ENCODE measurements at regions not wholly inside any gene's neighbourhood (a gene's known extent, or its start where the extent isn't known, plus 50 kb on each side); places are given as distances from the start of the nearest gene placed in this dataset.

- Histone ChIP-seq H3K4me3 (ENCODE audit: low read length) (no peak overlapping the region), H3F3A (ENCODE audit: control insufficient read depth, insufficient read depth) (no peaks in the 10 kb centered on the region), H3K79me2 (ENCODE audit: control insufficient read depth, low read length) (no peaks in the 10 kb centered on the region), H3K4me2 (ENCODE audit: low read length) (no peak overlapping the region), H3K27ac (ENCODE audit: low read depth, low read length) (no peak overlapping the region), H3K9me2 (replicated peaks; ENCODE audit: control insufficient read depth, low read length) (no peaks in the 10 kb centered on the region), H3K27me3 (ENCODE audit: control insufficient read depth, low read length) (no peaks in the 10 kb centered on the region), H3K4me1 (ENCODE audit: control insufficient read depth, low read length) (no peaks in the 10 kb centered on the region), H3K36me3 (ENCODE audit: control insufficient read depth, low read length) (no peaks in the 10 kb centered on the region), H4K20me1 (ENCODE audit: control insufficient read depth, insufficient read depth, low read depth, low read length) (no peaks in the 10 kb centered on the region), H3K9me3 (ENCODE audit: control insufficient read depth, insufficient read depth, low read length) (no peaks in the 10 kb centered on the region; the same call in 1 of the 2 replicates)
- TF ChIP-seq EZH2phosphoT487 (IDR thresholded peaks at IDR 0.05; ENCODE audit: borderline replicate concordance, low read length) (no peak), CTCF (IDR thresholded peaks at IDR 0.05; ENCODE audit: low read depth, low read length, poor library complexity, severe bottlenecking) (no peak)
Measured at GRCh38 chr16:35485915-35486314, 2026.5 kb downstream of the TP53TG3F start.

DNA sequence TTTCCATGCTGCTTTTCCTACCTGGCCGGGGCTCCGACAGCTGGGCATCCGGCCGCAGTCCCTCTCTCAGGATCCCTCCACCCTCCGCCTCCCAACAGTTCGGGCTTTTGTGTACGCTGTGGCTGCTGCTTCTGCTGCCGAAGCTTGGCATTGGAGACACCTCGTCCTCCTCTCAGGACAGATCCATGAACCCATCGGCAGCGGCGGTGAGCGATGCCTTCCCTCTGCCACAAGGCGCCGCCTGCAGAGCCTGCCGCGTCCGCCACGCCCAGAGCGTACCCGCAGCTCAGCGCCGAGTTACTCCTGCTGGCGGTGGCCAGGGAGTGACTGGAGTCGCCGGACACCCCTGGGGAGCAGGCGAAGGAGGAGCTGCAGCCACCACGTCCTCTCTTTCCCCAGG is 2032.8 kb downstream of the TP53TG3F start:
- Histone ChIP-seq H3F3A (ENCODE audit: control insufficient read depth, insufficient read depth) (no peaks in the 10 kb centered on the region), H3K27me3 (ENCODE audit: control insufficient read depth, low read length) (no peaks in the 10 kb centered on the region), H3K36me3 (ENCODE audit: control insufficient read depth, low read length) (no peaks in the 10 kb centered on the region), H3K4me2 (ENCODE audit: low read length) (no peak overlapping the region), H3K27ac (ENCODE audit: low read depth, low read length) (no peak overlapping the region), H3K9me2 (replicated peaks; ENCODE audit: control insufficient read depth, low read length) (no peaks in the 10 kb centered on the region), H3K4me3 (ENCODE audit: low read length) (no peak overlapping the region), H3K9me3 (ENCODE audit: control insufficient read depth, insufficient read depth, low read length) (no peaks in the 10 kb centered on the region), H3K4me1 (ENCODE audit: control insufficient read depth, low read length) (no peaks in the 10 kb centered on the region), H3K79me2 (ENCODE audit: control insufficient read depth, low read length) (no peaks in the 10 kb centered on the region), H4K20me1 (ENCODE audit: control insufficient read depth, insufficient read depth, low read depth, low read length) (no peaks in the 10 kb centered on the region)
- no peak for TF ChIP-seq CTCF (IDR thresholded peaks at IDR 0.05; ENCODE audit: low read depth, low read length, poor library complexity, severe bottlenecking)
- no peak for TF ChIP-seq EZH2phosphoT487 (IDR thresholded peaks at IDR 0.05; ENCODE audit: borderline replicate concordance, low read length)

DNA sequence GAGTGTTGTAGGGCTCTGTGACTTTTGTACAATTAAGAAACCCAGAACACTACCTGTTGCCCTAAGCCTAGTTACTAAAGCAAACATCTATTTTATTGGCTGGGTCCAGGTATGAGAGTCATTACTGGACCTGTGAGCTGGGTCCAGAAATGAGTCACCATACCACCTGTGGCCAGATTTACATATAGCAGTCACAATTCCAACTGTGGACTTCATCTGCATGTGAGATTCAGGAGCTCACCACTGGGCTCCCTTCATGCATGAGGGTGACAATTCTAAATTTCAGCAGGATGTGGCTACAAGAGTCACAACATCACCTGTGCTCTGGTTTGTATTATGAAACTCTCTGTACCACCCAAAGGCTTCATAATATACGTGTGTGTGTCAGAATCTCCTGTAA is 2038.0 kb downstream of the TP53TG3F start:
- no peak overlapping the region for H3K4me3 ChIP-seq (ENCODE audit: low read length)
- TF ChIP-seq EZH2phosphoT487 (IDR thresholded peaks at IDR 0.05; ENCODE audit: borderline replicate concordance, low read length) (no peak), CTCF (IDR thresholded peaks at IDR 0.05; ENCODE audit: low read depth, low read length, poor library complexity, severe bottlenecking) (no peak)
- no peaks in the 10 kb centered on the region for H4K20me1 ChIP-seq (ENCODE audit: control insufficient read depth, insufficient read depth, low read depth, low read length)
- H3K79me2 ChIP-seq (ENCODE audit: control insufficient read depth, low read length), result no peaks in the 10 kb centered on the region
- no peaks in the 10 kb centered on the region for H3K27me3 ChIP-seq (ENCODE audit: control insufficient read depth, low read length)
- peaks cover 3% of the 10 kb centered on the region; the same call in 1 of the 2 replicates for H3K9me3 ChIP-seq (ENCODE audit: control insufficient read depth, insufficient read depth, low read length)
- H3K4me1 ChIP-seq (ENCODE audit: control insufficient read depth, low read length), result no peaks in the 10 kb centered on the region
- H3K27ac ChIP-seq (ENCODE audit: low read depth, low read length), result no peak overlapping the region
- no peaks in the 10 kb centered on the region for H3F3A ChIP-seq (ENCODE audit: control insufficient read depth, insufficient read depth)
- no peak overlapping the region for H3K4me2 ChIP-seq (ENCODE audit: low read length)
- no peaks in the 10 kb centered on the region for H3K36me3 ChIP-seq (ENCODE audit: control insufficient read depth, low read length)
- H3K9me2 ChIP-seq (replicated peaks; ENCODE audit: control insufficient read depth, low read length), result no peaks in the 10 kb centered on the region

All from DOHH2 (cell line).